NK-92 (cell line): ENCODE measurements at regions not wholly inside any gene's neighbourhood (a gene's known extent, or its start where the extent isn't known, plus 50 kb on each side); places are given as distances from the start of the nearest gene placed in this dataset.

Source experiments
- DNase-seq: peaks from one replicate; lab custom pipeline; 2025; ENCODE audit not compliant: unreplicated experiment; lab: John Stamatoyannopoulos, UW

DNA sequence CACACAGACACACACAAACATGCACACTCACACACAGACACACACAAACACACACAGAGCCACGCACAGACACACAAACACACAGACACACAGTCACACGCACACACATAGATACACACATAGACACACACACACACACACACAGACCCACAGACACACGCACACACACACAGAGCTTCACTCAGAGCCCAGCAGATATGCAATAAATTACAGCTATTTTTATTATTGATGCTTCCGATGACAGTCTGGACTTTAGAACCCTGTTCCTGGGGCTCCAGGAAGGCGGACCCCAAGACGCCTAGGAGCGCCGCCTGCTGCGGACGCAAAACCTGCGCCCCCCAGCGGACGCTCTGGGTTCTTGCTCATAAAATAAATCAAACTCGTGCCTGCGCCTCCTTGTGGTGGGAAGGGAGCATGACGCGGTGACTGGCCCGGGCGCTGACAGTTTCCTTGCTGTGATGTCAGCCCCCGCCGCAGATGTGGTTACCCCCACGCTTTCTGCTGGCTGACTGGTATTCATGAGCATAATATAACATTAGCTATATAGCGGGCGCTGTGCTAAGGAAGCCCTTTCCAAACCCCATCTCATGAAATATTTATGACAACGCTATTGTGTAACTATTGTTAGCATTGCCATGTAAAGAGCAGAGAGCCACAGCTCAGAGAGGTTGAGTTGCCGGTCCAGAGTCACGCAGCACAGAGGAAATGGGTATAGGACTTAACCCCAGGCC, 64.4 kb upstream of the TM9SF2 start:
- DNase-seq: peak; percentile 70

DNA sequence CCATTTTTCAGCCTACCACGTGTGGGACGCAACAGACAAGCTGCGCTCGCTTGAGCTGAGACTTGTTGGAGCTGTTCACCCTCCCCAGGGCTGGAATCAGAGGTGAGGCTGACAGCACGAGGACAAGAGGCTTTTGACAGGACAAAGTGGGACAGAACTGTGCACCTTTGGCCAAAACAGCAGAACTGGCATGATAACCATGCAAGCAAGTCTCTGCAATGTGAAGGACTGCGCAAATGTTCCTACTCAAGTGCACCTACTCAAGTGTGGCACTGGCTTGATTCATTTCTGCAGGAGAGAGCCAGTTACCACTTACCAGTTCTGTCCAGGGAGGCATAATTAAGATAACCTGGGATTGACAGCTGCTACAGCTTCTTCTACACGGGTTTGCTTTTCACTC, 62.2 kb upstream of the TM9SF2 start:
- no peak for DNase-seq

DNA sequence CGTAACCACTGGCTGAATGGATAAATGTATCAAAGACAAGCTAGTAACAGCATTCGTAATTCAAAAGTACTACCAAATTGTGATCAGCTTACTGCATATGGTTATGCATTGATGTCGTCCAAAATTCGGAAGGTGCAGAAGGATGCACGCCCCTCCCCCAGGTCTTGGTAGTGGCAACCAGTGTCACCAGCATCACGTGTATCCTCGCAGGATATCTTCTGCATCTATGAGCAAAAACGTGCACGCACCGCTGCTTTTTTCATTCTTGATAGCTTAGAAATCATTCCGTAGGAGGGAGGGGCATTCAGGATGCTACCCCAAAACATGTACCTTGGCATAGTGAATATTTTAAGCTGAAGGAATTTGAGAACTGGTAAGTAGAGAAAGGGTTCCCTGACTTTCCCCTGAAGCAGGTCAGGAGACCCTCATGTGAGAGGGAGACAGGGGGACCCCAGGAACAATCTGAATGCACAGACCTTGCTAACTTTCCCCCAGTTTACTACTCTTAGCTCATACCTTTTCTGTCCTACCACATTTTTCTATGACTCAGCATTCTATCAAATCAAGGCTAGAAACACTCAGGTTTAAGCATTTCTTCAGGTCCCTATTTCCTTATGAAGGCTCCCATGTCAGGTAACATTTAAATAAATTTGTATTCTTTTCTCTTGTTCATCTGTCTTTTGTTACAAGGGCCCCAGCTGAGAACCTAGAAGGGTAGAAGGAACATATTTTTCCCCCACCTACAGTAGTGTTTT, 61.2 kb upstream of the TM9SF2 start:
- no peak for DNase-seq

DNA sequence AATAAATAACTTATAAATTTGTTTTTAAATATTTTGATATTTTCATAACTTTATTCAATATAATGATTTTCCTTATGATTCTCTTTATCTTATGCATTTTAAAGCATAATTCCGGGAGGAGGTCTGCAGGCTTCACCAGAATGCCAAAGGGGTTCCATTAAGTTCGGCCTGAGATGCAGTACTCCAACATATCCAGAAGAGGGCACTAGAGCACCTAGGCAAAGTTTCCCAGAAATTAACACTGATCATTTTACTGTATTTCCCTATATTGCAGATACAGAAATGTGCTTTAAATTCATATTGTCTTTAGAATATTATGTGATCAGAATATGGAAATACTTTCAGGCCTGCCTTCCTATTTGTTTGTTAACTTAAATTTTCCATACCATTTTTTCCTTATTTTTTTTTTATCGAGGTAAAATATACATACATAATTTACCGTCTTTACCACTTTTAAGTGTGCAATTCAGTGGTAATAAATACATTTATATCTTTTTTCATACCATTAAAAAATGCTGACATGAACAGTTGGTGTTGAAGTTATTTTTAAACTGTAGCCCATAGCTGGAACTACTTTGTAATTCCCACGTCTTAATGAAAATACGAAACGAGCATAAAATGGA, 58.9 kb upstream of the TM9SF2 start:
- peak; percentile 16 for DNase-seq

DNA sequence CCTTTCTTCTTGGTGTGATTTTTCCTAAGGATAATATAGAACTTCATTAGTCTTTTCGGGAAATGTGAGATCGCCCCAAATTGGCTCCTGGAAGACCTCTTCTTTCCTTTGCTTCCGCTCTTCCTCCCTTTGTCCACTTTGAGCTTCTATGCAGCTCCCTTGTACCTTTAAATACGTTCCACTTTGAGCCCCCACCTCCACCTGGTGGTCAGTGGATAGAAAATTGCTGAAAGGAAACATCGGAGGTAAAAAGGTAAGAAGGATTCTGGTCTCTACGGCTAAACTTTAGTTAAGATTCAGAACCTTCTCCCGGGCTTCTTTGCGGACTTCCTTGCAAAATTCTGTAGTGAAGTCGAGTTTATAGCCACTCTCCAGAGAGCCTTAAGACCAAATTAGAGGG, 55.0 kb upstream of the TM9SF2 start:
- no peak for DNase-seq

DNA sequence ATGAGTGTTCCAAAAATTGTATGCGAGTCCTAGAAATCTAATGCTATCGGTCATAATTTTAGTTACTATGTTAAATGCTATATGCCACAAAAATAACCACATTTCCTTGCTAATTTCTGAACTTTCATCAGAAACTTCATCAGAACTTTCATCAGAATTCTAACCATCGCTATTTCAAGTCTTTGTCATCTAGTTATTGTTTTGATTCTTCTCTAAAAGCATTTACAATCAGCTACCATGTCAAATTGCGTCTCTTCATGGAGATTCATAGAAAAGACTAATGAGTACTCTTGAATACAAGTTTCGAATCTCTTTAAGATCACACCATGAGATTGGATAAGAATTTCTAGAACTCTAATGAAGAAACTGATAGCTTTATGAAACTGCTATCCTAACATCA, 52.7 kb upstream of the TM9SF2 start:
- DNase-seq: no peak

DNA sequence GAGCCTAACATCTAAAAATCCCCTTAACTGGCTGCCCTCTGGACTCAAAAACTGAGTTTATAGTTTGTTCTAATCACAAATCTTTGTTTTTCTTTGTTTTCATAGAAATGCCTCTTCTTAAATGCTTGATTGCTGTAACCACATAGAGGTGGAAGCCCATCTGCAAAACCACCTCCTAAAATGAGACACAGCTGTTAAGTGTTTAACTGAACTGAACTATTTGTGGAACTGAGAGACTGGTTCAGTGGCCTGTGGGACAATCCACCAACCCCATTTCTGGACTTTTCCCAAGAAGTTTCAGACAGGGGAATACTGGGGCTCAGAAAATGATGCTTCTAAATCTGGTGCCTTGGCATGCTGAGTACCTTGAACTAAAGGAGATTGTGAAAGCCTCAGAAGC, 50.9 kb upstream of the TM9SF2 start:
- DNase-seq: no peak
